ENCODE measurements at regions not wholly inside any gene's neighbourhood (a gene's known extent, or its start where the extent isn't known, plus 50 kb on each side); places are given as distances from the start of the nearest gene placed in this dataset.

DNA sequence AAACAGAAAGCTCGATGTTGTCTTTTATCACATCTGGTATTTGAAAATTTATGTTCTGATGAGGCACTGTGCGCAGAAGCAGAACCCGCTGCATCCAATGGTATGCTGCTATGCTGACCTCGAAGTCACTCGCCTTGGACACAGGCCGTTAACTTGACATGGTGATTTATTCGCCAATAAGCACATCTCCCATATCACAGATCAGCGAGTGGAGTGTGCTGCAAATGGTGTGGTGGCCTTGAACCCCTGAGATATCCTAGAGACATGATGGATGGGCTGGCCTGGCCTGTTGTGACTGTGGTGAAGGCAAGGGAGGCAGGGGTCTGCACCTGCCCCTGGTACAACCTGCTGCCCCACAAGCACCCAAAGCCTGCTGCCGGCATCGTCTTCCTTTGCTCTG lies 175.4 kb upstream of the FRG1 start:
- TF ChIP-seq CTCF (IDR thresholded peaks at IDR 0.05) (no peak), POLR2AphosphoS5 (IDR thresholded peaks at IDR 0.05) (no peak), EP300 (IDR thresholded peaks at IDR 0.05) (no peak), POLR2A (IDR thresholded peaks at IDR 0.05; ENCODE audit: low read depth) (no peak)
